HEK293 (cell line): ENCODE measurements at regions not wholly inside any gene's neighbourhood (a gene's known extent, or its start where the extent isn't known, plus 50 kb on each side); places are given as distances from the start of the nearest gene placed in this dataset.
"Not testable (repeated sequence)": the region's sequence is repeated elsewhere in the genome, so short reads cannot be mapped to it uniquely, and the experiment has no call there.

ENCODE experiments used
- GLI4 ChIP-seq: fragments of 450-650 bp; formaldehyde crosslinking; IDR thresholded peaks from 2 replicates; pipeline ENCODE4 v1.5.1; 2016; ENCODE audit warnings: missing biosample characterization, missing genetic modification characterization
- KLF16 ChIP-seq: fragments of 450-650 bp; formaldehyde crosslinking; IDR thresholded peaks from 2 replicates; pipeline ENCODE4 v1.5.1; 2017; ENCODE audit warnings: missing biosample characterization, missing genetic modification characterization
- PBX3 ChIP-seq: sonication (generic); formaldehyde crosslinking; IDR thresholded peaks from 2 replicates; pipeline ENCODE4 v1.8.1; 2022; ENCODE audit warnings: mild to moderate bottlenecking, moderate library complexity, missing genetic modification reagents
- ZBTB48 ChIP-seq: fragments of 450-650 bp; formaldehyde crosslinking; IDR thresholded peaks from 2 replicates; pipeline ENCODE4 v1.5.1; 2016; ENCODE audit warnings: missing biosample characterization, missing genetic modification characterization
- ZFP69B ChIP-seq: fragments of 450-650 bp; formaldehyde crosslinking; IDR thresholded peaks from 2 replicates; pipeline ENCODE4 v1.5.1; 2016; ENCODE audit warnings: missing biosample characterization, missing genetic modification characterization
- ZNF341 ChIP-seq: fragments of 450-650 bp; formaldehyde crosslinking; IDR thresholded peaks from 2 replicates; pipeline ENCODE4; 2016; ENCODE audit warnings: low read depth, missing biosample characterization, missing genetic modification characterization
- ZNF350 ChIP-seq: fragments of 450-650 bp; formaldehyde crosslinking; IDR thresholded peaks from 2 replicates; pipeline ENCODE4 v1.5.0; 2017; ENCODE audit warnings: missing biosample characterization, mild to moderate bottlenecking, missing genetic modification characterization
- ZNF501 ChIP-seq: fragments of 450-650 bp; formaldehyde crosslinking; IDR thresholded peaks from 2 replicates; pipeline ENCODE4 v1.5.1; 2016; ENCODE audit warnings: missing biosample characterization, missing genetic modification characterization
- ZNF561 ChIP-seq: fragments of 450-650 bp; IDR thresholded peaks from 2 replicates; pipeline ENCODE4 v1.5.1; 2018; ENCODE audit warnings: missing biosample characterization, missing genetic modification characterization, borderline replicate concordance
- ZSCAN4 ChIP-seq: fragments of 450-650 bp; formaldehyde crosslinking; IDR thresholded peaks from 2 replicates; pipeline ENCODE4 v1.5.1; 2017; ENCODE audit warnings: missing biosample characterization, missing genetic modification characterization
- TF ChIP-seq, protein P1 (sequence below): fragments of 450-650 bp; formaldehyde crosslinking; IDR thresholded peaks from 2 replicates; pipeline ENCODE4 v1.5.1; 2016; ENCODE audit warnings: missing biosample characterization, missing genetic modification characterization
- TF ChIP-seq, protein P2 (sequence below): fragments of 450-650 bp; formaldehyde crosslinking; IDR thresholded peaks from 2 replicates; pipeline ENCODE4 v1.5.1; 2016; ENCODE audit warnings: missing biosample characterization, missing genetic modification characterization, low read depth

GRCh38 chr3:77756397-77756975, 716.6 kb downstream of the ROBO2 start:
- TF ChIP-seq, protein P1, sequence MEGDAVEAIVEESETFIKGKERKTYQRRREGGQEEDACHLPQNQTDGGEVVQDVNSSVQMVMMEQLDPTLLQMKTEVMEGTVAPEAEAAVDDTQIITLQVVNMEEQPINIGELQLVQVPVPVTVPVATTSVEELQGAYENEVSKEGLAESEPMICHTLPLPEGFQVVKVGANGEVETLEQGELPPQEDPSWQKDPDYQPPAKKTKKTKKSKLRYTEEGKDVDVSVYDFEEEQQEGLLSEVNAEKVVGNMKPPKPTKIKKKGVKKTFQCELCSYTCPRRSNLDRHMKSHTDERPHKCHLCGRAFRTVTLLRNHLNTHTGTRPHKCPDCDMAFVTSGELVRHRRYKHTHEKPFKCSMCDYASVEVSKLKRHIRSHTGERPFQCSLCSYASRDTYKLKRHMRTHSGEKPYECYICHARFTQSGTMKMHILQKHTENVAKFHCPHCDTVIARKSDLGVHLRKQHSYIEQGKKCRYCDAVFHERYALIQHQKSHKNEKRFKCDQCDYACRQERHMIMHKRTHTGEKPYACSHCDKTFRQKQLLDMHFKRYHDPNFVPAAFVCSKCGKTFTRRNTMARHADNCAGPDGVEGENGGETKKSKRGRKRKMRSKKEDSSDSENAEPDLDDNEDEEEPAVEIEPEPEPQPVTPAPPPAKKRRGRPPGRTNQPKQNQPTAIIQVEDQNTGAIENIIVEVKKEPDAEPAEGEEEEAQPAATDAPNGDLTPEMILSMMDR (tag by site-specific recombination) = not testable (repeated sequence)
- TF ChIP-seq ZBTB48 (tag by site-specific recombination); ZNF501 (tag by site-specific recombination); ZNF350 (tag by site-specific recombination); GLI4 (tag by site-specific recombination); KLF16 (tag by site-specific recombination); ZNF341 (tag by site-specific recombination); ZFP69B (tag by site-specific recombination); ZNF561 (tag by site-specific recombination); ZSCAN4 (tag by site-specific recombination); PBX3 (CRISPR knock-in tag): not testable (repeated sequence)
- TF ChIP-seq, protein P2, sequence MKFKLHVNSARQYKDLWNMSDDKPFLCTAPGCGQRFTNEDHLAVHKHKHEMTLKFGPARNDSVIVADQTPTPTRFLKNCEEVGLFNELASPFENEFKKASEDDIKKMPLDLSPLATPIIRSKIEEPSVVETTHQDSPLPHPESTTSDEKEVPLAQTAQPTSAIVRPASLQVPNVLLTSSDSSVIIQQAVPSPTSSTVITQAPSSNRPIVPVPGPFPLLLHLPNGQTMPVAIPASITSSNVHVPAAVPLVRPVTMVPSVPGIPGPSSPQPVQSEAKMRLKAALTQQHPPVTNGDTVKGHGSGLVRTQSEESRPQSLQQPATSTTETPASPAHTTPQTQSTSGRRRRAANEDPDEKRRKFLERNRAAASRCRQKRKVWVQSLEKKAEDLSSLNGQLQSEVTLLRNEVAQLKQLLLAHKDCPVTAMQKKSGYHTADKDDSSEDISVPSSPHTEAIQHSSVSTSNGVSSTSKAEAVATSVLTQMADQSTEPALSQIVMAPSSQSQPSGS (tag by site-specific recombination) = not testable (repeated sequence)
